NCI-H2107 treated with DMSO at 0.1 percent for 48 hours (cell line): ENCODE measurements at regions not wholly inside any gene's neighbourhood (a gene's known extent, or its start where the extent isn't known, plus 50 kb on each side); places are given as distances from the start of the nearest gene placed in this dataset.

ENCODE experiments used
- DNase-seq: peaks from one replicate; lab custom pipeline; 2025; ENCODE audit not compliant: unreplicated experiment; lab: John Stamatoyannopoulos, UW

GRCh38 chr3:118548434-118548833, 486.2 kb downstream of the IGSF11 start:
- DNase-seq, result no peak

DNA sequence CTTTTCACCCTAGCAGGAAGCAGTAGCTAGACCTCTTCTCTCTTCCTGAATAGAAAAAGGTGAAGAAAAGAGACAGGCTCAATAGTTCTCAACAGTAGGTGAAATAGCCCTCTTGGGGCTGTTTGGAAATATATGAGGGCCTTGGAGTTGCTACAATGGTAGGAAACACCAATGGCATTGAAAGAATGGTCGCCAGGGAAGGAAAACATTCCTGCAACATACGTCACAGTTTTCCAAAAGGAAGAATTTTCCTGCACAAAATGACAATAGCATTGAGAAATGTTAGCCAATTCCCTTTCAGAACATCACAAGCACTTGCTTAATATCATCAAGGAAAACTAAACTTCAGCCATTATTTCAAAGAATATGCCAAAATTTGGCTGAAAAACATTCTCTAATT, 484.5 kb downstream of the IGSF11 start:
- no peak for DNase-seq

GRCh38 chr3:118550556-118550955, 484.1 kb downstream of the IGSF11 start:
- DNase-seq, result no peak

- DNase-seq, result no peak
Measured at GRCh38 chr3:118554148-118554838, 480.4 kb downstream of the IGSF11 start.

- DNase-seq, result no peak
Measured at GRCh38 chr3:118556983-118557382, 477.7 kb downstream of the IGSF11 start.

DNA sequence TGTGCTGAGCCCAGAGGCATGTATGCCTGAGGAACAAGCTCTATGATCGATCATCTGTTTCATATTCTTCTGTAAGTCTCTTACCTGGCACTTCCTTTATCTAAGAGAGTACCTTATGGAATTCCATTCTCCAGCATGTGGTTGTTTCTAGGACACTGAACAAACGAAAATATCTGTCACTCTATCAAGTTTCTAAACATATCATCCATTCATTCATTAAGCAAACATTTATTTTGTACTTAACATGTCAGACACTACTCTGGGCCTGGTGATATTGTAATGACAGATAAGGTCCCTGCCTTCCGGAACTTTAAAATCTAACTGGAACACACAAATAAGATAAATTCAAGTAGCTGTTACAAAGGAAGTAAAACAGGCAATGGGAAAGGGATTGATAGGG, 477.1 kb downstream of the IGSF11 start:
- no peak for DNase-seq

GRCh38 chr3:118559286-118559685, 475.4 kb downstream of the IGSF11 start:
- DNase-seq, result no peak

DNA sequence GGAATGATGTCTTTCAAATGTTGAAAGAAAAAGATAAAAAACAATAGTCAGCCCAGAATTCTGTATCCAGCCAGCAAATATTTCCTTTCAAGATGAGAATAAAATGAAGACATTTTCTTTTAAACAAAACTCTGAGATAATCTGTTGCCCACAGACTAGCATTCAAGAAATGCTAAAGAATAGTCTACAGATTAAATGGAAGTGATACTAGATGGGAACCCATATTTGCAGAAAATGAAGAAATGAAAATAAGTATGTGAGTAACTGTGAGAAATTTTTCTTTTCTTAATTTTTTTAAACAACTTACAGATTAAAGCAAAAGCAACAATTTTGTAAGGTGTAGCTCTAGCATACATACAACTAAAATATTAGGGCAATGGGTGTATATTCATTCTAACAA, 469.8 kb downstream of the IGSF11 start:
- no peak for DNase-seq

DNA sequence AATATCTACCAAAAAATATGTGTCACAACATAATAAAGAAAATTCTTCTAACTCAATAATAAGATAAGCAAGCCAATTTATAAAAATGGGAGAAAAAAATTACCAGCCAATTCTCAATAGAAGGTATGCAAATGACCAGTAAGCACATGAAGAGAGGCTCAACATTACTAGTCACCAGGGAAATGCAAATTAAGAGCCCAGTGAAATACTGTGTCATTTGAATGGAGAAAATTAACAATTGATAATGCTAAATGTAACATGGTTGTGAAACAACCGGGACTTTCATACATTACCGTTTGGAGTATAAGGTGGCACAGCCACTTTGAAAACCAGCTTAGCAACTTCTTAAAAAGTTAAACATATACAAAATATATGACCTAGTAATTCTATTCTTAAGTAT, 460.7 kb downstream of the IGSF11 start:
- no peak for DNase-seq

GRCh38 chr3:118577055-118577777, 457.4 kb downstream of the IGSF11 start:
- no peak for DNase-seq

DNA sequence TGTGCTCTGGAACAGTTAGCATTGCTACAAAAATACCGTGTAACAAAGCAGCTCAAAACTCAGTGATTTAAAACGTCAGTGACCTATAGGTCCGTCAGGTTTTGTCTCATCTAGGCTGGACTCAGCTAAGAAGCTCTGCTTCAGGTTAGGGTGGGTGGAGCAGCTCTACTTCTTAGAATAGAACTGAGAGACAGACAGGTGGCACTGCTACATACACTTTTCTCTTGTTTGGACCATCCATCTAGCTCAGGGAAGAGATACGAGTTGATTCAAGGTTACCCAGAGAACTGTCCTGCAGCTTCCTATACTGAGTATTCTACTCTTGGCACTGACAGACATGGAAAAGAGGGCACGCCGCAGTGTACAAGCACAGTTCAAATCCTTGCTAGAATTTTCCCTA, 456.1 kb downstream of the IGSF11 start:
- DNase-seq, result no peak

- DNase-seq, result peak; percentile 4
Measured at GRCh38 chr3:118587037-118587741, 447.5 kb downstream of the IGSF11 start.

DNA sequence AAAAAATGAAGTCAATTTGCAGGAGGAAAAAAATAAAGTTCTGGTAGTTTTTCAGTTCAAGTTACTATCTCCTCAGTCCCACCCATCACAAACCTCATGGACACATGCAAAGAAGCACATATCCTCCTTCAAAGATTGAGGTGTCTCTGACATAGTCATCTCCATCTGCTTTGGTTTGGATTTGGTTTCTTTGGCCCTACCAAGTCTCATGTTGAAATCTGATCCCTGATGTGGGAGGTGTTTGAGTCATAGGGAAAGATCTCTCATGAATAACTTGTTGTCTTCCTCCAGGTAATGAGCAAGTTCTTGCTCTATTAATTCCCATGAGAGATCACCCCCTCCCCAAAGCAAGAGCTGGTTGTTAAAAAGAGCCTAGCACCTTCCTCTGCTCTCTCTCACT, 446.8 kb downstream of the IGSF11 start:
- DNase-seq, result no peak

DNA sequence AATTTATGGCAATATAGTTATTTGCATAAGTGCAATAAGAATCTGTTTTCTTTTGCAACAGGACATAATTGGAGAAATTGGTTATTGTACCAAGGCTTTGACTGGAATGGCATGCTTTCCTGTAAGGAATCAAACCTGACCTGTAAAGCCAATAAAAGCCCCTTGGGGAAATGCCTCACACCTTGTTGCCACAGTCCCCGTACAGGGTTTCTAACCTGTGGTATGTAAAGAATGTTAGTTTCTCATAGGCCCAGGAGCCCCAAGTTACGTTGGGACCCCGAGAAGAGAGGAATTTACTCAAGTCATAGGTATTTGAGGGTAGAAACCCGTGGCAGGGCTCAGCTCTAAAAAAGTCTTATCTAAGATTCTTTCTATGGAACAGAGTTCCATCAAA, 441.4 kb downstream of the IGSF11 start:
- DNase-seq, result no peak

GRCh38 chr3:118597184-118597583, 437.5 kb downstream of the IGSF11 start:
- no peak for DNase-seq

GRCh38 chr3:118607915-118608820, 426.5 kb downstream of the IGSF11 start:
- DNase-seq, result no peak

GRCh38 chr3:118618247-118619040, 416.2 kb downstream of the IGSF11 start:
- no peak for DNase-seq

- no peak for DNase-seq
Measured at GRCh38 chr3:118626453-118626852, 408.2 kb downstream of the IGSF11 start.

DNA sequence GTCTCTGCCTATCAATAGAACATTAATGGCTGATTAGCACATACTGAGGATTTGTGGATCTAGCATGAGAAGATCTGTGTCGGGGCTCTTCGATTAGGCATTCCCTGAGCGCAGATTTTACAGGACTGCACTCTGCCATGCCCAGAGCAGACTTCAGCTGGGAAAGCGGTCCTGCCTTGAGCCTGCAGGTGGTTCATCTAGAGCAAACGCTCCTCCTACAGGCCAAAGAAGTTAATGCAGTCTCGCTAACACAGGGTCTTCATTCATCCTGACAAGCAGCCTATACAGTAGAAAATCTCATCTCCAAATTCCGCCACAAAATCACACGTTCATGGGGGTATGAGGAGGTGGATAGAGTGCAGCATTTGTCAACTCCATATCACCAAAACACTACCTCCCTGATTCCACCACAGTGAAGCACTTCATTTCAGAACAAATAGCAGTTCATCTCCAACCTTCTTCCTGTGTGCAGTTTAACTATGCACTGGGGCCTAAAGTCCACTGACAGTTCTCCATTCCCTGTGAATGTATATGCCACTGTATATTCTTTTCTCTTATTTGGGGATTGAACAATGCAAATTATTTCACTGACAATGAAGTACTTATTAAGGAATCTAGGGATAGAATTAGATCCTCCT, 405.8 kb downstream of the IGSF11 start:
- peak; percentile 34 for DNase-seq

GRCh38 chr3:118629821-118630220, 404.8 kb downstream of the IGSF11 start:
- DNase-seq, result no peak
